Right renal pelvis (tissue), 4 donors: ENCODE measurements at regions not wholly inside any gene's neighbourhood (a gene's known extent, or its start where the extent isn't known, plus 50 kb on each side); places are given as distances from the start of the nearest gene placed in this dataset.
"Not testable (repeated sequence)": the region's sequence is repeated elsewhere in the genome, so short reads cannot be mapped to it uniquely, and the experiment has no call there.

Source experiments
- DNase-seq, 4 donors: peaks; one replicate each; pipeline ENCODE4 v3.0.0-alpha.2; 2013; ENCODE audit warnings: low read depth in 4 of 4, low spot score in 3 of 4, missing footprints in 1 of 4

DNA sequence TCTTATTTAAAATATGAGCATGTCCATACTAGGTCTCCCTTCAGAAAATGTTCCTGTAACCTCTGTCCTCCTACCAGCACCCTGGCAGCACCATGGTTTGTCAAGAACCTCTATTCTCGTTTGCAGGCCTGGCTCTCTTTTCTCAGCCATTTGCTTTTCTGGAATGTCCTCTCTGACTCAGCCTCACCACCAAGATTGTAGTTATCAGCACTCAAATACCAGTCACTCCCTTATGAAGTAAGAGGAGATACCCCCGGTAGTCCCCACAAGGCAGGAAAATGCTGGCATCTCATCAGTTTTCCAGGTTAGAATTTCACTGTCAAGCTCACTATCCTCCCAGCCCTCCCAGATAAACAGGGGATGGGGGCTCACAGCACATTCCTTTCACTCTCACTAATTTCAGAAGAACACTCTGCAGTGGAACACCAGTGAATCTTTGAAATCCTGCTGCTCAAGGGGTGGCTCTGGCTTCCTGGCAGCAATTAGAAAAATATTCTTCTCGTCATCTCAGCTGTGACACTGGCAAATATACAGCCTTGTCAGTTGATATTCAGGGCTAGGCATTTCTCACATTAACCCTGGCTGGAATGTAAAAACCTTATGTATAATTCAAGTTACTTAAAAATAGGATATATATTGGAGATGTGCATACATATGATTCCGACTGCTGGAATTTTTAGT lies 129.2 kb downstream of the TBX18 start:
- DNase-seq: no peak

DNA sequence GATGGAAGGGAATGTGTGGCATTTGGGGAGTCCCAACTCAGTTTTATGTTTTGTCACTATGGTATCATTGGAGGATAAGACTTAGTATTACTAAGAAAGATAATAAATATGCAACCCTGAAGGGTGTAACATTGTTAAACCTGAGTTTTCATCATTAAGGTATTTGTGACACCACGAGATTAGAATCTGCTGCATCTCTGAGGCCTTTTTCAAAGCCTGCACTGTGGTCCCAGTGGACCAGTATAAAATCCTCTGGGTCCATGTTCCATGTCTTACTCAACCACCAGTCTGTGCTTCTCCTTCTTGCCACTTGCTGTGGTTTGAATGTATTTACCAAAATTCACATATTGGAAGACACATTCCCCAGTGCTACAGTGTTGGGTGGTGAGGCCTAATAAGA lies 130.6 kb downstream of the TBX18 start:
- DNase-seq: no peak

DNA sequence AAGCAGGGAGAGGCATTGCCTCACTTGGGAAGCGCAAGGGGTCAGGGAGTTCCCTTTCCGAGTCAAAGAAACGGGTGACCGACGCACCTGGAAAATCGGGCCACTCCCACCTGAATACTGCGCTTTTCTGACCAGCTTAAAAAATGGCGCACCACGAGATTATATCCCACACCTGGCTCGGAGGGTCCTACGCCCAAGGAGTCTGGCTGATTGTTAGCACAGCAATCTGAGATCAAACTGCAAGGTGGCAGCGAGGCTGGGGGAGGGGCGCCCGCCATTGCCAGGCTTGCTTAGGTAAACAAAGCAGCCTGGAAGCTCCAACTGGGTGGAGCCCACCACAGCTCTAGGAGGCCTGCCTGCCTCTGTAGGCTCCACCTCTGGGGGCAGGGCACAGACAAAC lies 137.9 kb downstream of the TBX18 start:
- DNase-seq: not testable (repeated sequence)

DNA sequence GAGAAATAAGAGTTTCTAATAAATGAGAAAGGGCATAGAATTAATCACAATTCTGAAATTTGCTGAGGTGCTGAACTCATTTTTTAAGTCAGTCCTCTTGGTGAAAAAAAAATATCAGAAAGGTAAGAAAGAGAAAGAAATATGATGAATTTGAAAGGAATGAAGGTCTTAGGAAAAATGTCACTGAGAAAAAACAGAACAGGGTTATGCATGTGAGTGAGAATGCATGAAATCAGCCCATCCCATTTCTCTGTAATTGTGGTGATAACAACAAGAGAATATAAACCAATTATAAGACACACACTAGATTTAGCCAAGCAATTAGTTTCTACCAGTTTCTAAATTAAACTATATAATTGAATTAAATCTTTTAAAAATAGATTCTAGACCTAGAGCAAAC lies 138.9 kb downstream of the TBX18 start:
- no peak for DNase-seq

DNA sequence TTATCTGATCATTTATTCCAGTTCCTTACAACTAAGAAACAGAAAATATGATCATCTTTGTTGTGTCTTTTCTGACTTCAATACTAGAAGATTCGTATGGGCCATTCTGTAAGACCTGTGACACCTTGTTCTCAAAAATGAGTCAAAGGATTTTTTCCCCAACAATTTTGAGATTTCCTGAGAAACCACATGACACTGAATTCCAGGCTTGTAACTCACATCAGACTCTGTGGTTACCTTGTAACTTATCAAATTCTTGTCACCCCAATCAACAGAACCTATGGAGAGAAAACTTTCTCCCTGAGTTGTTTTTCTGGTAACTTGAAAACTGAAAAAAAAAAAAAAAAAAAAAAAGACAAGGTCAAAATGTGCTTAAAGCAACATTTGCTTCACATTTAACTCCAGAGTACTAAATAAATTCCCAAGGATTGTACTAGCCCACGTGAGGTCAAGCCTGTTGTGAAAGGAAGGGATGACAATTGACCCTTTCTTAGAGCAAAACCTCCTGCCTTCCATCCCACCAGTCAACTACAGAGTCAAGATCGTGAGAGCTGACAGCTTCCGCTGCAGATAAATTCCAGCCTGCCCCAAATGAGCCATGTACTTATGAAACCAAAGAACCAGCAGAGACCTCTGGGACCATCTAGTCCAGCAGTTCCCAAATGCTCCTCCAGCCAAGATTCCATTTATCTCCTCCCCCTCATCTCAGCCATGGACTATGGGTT lies 140.3 kb downstream of the TBX18 start:
- DNase-seq: no peak

DNA sequence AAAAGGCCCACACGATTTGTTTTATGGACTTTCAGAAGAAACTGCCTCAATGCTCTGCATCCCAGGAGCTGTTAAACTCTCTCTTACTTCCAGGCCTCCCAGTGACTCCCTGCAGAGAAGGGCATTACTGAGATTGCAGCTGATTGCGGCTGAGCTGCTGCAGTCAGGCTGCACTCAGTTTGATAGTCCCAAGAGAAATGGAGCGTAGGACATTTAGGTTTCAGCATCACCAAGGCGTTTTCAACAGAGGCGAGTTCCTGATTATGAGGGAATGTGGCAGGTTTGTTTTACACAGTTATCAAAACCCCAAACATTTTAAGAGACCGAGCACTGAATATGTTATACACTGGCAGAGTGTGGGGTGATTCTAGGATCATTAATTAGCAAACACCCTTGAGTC lies 145.6 kb downstream of the TBX18 start:
- DNase-seq: no peak

DNA sequence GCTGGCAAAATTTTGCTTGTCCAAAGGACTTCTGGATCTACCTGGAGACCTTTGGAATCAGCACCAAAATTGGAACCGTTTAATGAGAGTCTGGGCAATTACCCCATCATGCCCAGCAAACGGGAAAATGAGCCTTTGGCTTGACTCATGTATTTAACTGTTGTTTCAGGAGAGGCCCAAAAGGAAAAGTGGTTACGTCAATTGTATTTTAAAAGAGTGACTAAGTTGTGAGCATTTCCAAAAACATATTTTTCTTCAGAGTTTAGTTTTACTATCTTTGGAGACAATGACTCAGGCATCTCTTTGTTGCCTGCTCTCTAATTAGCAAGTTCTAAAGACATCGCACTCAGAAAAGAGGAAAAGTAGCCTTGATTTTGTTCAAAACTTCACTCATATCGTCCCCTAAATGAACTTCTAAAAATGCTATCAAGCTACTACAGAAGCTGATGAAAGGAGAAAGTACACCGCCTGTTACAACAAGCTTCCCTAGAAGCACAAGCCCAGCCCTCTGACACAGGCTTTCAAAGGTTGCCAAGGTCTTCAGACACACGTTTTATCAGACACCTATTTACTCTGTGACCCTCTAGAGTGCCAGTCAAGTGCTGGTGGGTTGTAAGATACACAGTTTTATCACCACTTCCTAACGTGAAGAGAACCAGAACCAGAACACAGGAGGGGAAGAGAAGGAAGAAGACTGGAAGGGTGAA lies 146.2 kb downstream of the TBX18 start:
- DNase-seq: no peak

DNA sequence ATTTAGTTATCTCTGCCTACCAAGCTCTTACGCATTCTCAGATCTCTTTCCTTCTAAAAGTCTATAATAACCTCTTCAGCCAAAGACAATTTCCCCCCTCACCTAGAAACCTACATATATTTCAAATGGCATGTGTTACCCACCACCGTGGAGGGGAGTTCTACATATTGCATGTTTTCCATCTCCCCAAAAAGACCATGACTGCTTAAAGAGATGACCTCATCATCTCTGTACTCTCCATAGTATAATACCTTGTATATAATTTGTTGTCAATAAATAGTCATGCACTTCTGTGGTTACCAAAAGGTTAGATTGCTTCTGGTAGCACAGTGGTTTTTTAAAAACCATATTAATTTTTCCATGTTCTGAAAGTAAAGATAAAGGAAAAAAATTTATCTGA lies 148.4 kb downstream of the TBX18 start:
- no peak for DNase-seq

DNA sequence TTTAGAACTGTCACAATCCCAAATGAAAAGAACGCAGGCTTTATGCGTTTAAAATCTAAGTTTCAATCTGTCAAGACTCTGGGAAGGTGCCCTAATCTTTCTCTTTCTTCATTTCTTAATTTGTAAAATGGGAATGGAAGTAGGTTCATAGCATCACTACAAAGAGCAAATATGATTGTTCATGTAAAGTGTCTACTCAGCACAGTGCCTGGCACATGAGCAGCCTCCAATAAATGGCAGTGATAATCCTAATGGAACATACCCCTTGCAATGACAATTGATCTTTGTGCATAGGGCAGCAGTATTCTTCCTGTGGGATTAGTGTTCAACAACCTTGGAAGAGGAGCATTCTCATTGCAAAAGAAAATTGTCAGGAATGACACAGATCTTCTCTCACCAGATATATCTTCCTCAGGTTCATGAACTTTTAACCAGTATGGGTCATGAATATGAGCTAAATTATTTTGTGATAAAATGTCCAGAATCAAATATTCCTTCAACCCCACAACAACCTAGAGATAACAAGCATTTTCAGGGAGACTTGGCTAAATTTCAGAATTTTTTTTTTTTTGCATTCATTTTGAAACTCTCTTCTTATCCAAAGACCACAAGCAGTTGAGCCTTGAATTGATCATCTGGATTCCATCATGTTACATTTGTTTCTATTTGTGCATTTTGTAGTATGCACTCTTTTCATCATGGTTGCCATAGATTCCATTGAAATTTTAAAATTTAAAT lies 149.1 kb downstream of the TBX18 start:
- DNase-seq: no peak

DNA sequence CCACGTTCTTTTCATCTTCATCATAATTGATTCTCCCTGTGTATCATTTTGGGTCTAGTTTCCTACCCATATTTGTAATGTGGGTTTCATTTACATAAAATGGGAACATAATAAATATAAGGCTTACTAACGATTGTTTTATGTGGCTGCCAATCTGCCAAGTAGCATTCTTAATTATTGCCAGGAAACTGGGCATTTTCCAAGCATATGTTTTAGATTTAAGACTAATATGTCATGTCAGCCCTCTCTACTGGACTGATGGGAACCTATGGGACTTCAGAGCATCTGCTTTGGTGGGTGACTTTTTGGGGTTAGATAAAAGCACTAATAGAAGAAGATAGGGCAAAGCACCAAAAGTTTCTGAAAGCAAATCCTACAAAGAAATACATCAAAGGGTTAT lies 157.5 kb downstream of the TBX18 start:
- no peak for DNase-seq

DNA sequence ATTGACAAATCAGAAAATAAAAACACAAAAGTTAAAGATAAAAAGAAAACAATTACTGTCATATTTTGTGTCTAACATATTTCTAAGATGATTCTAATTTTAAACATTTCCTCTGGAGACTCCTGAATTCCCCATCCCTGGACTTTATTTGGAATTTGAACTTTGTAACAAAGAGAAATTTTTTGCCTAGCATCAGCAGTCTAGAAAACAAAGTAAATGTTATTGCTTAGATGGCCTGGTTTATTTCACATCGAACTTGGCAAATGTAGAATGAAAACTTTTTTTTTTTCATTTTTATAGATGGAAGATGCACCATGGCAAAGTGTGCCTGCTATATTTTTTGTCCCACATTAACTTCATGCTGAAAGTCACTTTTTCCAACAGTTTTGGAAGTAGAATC lies 159.1 kb downstream of the TBX18 start:
- no peak for DNase-seq

DNA sequence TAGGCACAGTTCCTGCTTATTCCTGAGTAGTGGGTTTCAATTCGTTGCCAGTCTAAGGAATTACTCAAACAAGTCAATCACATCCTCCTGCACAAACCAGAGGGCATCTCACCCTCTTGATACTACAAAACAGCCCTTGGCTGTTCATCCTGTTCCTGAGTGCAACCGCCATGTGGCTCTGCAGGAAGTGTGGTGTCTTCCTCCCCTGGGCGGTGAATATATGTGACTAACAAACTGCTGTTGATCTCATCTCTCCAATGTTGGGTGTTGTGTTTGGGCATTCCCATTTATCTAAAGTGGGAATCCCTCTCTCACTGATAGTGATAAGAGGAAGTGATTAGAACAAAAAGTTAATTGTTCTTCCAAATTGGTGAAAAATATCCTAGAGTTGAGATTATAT lies 163.0 kb downstream of the TBX18 start:
- DNase-seq: no peak

DNA sequence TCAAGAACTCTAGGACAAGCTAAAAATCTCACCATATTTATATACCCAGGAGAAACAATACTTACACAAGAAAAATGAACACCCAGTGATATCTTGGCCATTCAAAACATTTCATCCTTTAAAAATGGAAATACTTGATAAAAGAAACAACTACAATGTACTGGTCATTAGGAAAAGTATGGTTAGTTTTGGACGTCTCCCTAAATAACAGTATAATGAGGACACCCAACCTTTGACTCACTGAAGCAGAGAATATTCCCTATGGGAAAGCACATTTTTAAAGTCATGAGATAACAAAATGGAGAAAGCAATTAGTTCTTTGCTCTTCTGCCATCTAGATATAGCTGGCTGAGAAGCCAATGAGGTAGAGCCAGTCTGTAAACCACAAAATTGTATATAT lies 164.4 kb downstream of the TBX18 start:
- DNase-seq: no peak

DNA sequence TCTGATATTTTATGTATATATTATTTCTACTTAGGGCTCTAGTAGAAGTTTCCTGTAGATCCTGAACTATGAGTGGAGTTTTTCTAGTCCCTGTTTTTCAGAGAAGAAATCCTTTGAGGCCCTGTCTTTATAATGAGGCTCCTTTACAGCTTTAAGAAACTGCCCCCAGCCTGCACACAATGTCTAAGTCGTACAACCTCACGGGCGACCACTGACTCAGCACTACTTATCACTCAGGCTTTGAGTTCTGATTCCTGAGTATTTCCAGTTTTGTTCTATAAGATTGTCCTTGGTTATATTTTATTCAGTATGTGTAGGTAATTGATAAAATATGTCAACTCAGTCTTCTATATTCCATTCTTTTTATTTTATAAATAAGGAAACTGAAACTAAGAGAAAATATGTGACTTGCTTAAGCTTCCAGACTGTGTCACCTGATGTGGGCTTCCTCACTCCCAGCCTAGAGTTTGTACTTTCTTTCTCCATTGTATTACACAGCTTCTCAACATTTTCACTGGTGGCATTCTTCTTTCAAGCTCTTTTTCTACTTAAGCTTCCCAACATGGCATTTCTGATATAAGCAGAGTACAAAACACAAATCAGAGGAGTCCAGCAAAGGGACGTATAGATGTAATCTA lies 167.0 kb downstream of the TBX18 start:
- no peak for DNase-seq

DNA sequence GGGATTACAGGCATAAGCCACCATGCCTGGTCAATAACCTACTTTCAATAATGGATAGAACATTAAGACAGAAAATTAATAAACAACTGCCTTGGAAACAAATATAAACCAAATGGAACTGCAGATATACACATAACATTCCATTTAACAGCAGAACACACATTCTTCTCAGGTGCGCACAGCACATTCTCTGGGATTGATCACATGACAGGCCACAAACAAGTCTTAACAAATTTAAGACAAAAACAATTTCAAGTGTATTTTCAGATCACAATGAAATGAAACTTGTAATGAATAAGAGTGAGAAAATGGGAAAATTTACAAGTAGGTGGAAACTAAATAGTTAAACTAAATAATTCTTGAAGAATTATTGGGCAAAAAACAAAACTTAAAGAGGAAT lies 167.9 kb downstream of the TBX18 start:
- DNase-seq: no peak

DNA sequence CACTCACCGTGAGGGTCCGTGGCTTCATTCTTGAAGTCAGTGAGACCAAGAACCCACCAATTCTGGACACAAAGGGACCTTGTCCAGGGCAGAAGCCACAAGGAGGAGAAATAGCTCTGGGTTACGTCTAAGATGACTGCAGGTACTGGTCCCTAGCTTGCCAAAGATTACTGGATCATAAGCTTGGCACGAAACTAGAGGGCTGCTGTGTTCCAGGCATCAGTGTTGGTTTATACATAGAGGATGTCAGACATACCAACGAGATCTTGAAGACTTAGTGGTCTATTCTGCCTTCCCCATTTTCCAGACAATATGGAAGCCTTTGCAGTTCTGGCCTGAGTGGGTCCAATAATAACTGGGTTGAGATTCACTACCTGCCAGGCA lies 175.7 kb downstream of the TBX18 start:
- DNase-seq: no peak

DNA sequence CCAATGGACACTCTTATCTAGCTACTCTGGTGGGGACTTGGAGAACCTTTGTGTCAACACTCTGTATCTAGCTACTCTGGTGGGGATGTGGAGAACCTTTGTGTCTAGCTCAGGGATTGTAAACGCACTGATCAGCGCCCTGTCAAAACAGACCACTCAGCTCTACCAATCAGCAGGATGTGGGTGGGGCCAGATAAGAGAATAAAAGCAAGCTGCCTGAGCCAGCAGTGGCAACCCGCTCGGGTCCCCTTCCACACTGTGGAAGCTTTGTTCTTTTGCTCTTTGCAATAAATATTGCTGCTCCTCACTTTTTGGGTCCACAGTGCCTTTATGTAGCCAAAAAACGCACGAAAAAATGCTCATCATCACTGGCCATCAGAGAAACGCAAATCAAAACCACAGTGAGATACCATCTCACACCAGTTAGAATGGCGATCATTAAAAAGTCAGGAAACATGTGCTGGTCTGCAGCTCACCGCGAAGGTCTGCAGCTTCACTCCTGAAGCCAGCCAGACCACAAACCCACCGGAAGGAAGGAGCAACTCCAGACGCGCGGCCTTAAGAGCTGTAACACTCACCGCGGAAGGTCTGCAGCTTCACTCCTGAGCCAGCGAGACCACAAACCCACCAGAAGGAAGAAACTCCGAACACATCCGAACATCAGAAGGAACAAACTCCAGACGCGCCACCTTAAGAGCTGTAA lies 176.3 kb downstream of the TBX18 start:
- not testable (repeated sequence) for DNase-seq

DNA sequence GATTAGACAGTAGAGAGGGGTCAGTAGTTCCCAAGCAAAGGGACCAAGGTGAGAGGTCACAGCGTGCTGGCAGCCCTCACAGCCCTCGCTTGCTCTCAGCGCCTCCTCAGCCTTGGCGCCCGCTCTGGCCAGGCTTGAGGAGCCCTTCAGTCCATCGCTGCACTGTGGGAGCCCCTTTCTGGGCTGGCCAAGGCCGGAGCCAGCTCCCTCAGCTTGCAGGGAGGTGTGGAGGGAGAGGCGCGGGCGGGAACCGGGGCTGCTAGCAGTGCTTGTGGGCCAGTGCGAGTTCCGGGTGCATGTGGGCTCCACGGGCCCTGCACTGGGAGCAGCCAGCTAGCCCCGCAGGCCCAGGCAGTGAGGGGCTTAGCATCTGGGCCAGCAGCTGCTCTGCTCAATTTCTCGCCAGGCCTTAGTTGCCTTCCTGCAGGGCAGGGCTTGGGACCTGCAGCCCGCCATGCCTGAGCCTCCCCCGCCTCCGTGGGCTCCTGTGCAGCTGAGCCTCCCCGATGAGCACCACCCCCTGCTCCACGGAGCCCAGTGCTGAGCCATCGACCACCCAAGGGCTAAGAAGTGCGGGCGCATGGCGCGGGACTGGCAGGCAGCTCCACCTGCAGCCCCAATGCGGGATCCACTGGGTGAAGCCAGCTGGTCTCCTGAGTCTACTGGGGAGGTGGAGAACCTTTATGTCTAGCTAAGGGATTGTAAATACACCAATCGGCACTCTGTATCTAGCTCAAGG lies 177.0 kb downstream of the TBX18 start:
- DNase-seq: not testable (repeated sequence)

DNA sequence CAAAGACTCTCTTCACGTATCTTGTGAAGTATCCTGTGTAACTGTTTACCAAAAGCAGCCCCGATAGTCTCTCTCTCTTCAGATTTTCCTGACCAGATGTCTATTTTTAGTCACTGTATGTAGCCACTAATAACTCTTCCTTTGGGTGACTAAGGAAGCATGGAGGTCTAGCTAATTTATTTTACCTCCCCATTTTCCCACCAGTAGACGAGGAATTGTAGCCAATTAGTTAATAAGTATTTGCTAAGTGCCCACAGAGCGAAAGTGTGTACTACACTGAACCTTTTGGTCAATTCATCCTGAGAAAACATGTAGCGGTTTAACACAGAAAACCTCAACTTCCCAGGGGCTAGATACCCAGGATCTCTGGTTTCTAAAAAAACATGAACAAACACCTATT lies 180.6 kb downstream of the TBX18 start:
- no peak for DNase-seq

DNA sequence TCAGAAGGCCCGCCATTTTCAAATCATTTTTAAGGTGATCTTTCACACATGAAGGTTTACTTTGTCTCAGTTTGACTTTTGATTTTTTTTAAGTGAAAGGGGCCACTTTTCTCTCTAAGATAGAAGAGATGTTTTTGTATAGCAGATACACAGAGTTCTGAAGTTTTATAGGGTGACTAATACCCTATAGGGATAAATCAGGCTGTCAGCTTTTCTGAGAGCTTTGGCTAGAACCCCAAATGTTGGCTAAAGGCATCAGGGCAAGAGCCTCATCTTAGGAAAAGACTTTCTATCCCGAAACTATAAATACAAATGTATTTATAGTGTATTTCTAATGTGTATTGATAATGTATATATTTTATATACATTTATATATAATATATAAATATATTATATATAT lies 181.4 kb downstream of the TBX18 start:
- DNase-seq: no peak
